ENCODE measurements at regions not wholly inside any gene's neighbourhood (a gene's known extent, or its start where the extent isn't known, plus 50 kb on each side); places are given as distances from the start of the nearest gene placed in this dataset.

- Mint-ChIP-seq H3K9me3 (peaks cover 0 to 5% (median 0%) of the 10 kb centered on the region in 7 donors), H3K4me1 (no peaks in the 10 kb centered on the region), H3K27ac (peak overlapping the region in 1 of 6 donors; percentile 49), H3K4me3 (no peak overlapping the region), H3K27me3 (peaks cover 9 to 13% (median 11%) of the 10 kb centered on the region in 3 donors), H3K36me3 (peaks cover 0 to 4% of the 10 kb centered on the region in 2 donors)
- ATAC-seq (ENCODE audit: low read depth in 2 of 2) (no peak), DNase-seq (no peak)
These were observed 133.9 kb upstream of the PTCH1 start for GRCh38 chr9:95650720-95651119.

- H3K4me1 Mint-ChIP-seq: no peaks in the 10 kb centered on the region
- ATAC-seq (ENCODE audit: low read depth in 2 of 2) (no peak), DNase-seq (no peak)
- no peak overlapping the region for H3K27ac Mint-ChIP-seq
- no peak overlapping the region for H3K4me3 Mint-ChIP-seq
- peaks cover 7 to 11% (median 9%) of the 10 kb centered on the region in 3 donors for H3K27me3 Mint-ChIP-seq
- H3K36me3 Mint-ChIP-seq: peaks cover 0 to 4% of the 10 kb centered on the region in 2 donors
- peaks cover 0 to 9% (median 2%) of the 10 kb centered on the region in 7 donors for H3K9me3 Mint-ChIP-seq
These were observed 133.0 kb upstream of the PTCH1 start for GRCh38 chr9:95649801-95650213.

GRCh38 chr9:95648225-95648624, 131.5 kb upstream of the PTCH1 start:
- DNase-seq (no peak), ATAC-seq (ENCODE audit: low read depth in 2 of 2) (no peak)
- Mint-ChIP-seq H3K27ac (no peak overlapping the region), H3K36me3 (peaks cover 0 to 4% of the 10 kb centered on the region in 2 donors), H3K27me3 (peaks cover 6 to 15% (median 7%) of the 10 kb centered on the region in 3 donors), H3K9me3 (peaks cover 0 to 9% (median 2%) of the 10 kb centered on the region in 7 donors), H3K4me1 (no peaks in the 10 kb centered on the region), H3K4me3 (no peak overlapping the region)

GRCh38 chr9:95645992-95646391, 129.2 kb upstream of the PTCH1 start:
- no peak for DNase-seq

GRCh38 chr9:95645579-95645978, 128.8 kb upstream of the PTCH1 start:
- no peak for DNase-seq
- no peaks in the 10 kb centered on the region for H3K36me3 Mint-ChIP-seq
- H3K4me1 Mint-ChIP-seq: no peaks in the 10 kb centered on the region
- H3K27ac Mint-ChIP-seq: no peak overlapping the region
- no peak overlapping the region for H3K4me3 Mint-ChIP-seq
- ATAC-seq (ENCODE audit: low read depth in 2 of 2): no peak
- H3K9me3 Mint-ChIP-seq: peaks cover 0 to 9% (median 3%) of the 10 kb centered on the region in 7 donors
- peaks cover 6 to 23% (median 7%) of the 10 kb centered on the region in 3 donors for H3K27me3 Mint-ChIP-seq

More at GRCh38 chr9:95645992-95646391, 129.2 kb upstream of the PTCH1 start:
- no peak for ATAC-seq (ENCODE audit: low read depth in 2 of 2)
- Mint-ChIP-seq H3K27ac (no peak overlapping the region), H3K27me3 (peaks cover 5 to 20% (median 7%) of the 10 kb centered on the region in 3 donors), H3K4me1 (no peaks in the 10 kb centered on the region), H3K9me3 (peaks cover 0 to 9% (median 3%) of the 10 kb centered on the region in 7 donors), H3K4me3 (no peak overlapping the region), H3K36me3 (no peaks in the 10 kb centered on the region)

- DNase-seq (no peak), ATAC-seq (ENCODE audit: low read depth in 2 of 2) (no peak)
- Mint-ChIP-seq H3K36me3 (no peaks in the 10 kb centered on the region), H3K27ac (no peak overlapping the region), H3K4me1 (no peaks in the 10 kb centered on the region), H3K27me3 (peaks cover 10 to 34% (median 13%) of the 10 kb centered on the region in 3 donors), H3K9me3 (peaks cover 0 to 10% (median 5%) of the 10 kb centered on the region in 7 donors), H3K4me3 (no peak overlapping the region)
These were observed 127.6 kb upstream of the PTCH1 start for GRCh38 chr9:95644377-95644776.

GRCh38 chr9:95643619-95644018, 126.8 kb upstream of the PTCH1 start:
- Mint-ChIP-seq H3K27ac (no peak overlapping the region), H3K36me3 (peaks cover 0 to under 1% of the 10 kb centered on the region in 2 donors), H3K9me3 (peaks cover 0 to 17% (median 5%) of the 10 kb centered on the region in 7 donors), H3K27me3 (peaks cover 6 to 32% (median 15%) of the 10 kb centered on the region in 3 donors), H3K4me3 (no peak overlapping the region), H3K4me1 (no peaks in the 10 kb centered on the region)
- no peak for DNase-seq
- no peak for ATAC-seq (ENCODE audit: low read depth in 2 of 2)

- no peak overlapping the region for H3K4me3 Mint-ChIP-seq
- peaks cover 5 to 28% (median 13%) of the 10 kb centered on the region in 7 donors for H3K9me3 Mint-ChIP-seq
- peaks cover 0 to 7% of the 10 kb centered on the region in 2 donors for H3K36me3 Mint-ChIP-seq
These were observed 125.4 kb upstream of the PTCH1 start for GRCh38 chr9:95642189-95642588.

GRCh38 chr9:95641586-95641985, 124.8 kb upstream of the PTCH1 start:
- H3K9me3 Mint-ChIP-seq: peaks cover 5 to 28% (median 13%) of the 10 kb centered on the region in 7 donors
- H3K4me3 Mint-ChIP-seq: no peak overlapping the region
- no peak overlapping the region for H3K27ac Mint-ChIP-seq
- H3K36me3 Mint-ChIP-seq: peaks cover 0 to 7% of the 10 kb centered on the region in 2 donors
- ATAC-seq (ENCODE audit: low read depth in 2 of 2): no peak
- DNase-seq: no peak
- no peaks in the 10 kb centered on the region for H3K4me1 Mint-ChIP-seq
- H3K27me3 Mint-ChIP-seq: peaks cover 18 to 44% (median 25%) of the 10 kb centered on the region in 3 donors

More at GRCh38 chr9:95642189-95642588, 125.4 kb upstream of the PTCH1 start:
- DNase-seq: no peak
- Mint-ChIP-seq H3K27me3 (peaks cover 14 to 42% (median 25%) of the 10 kb centered on the region in 3 donors), H3K4me1 (no peaks in the 10 kb centered on the region), H3K27ac (no peak overlapping the region)
- no peak for ATAC-seq (ENCODE audit: low read depth in 2 of 2)

GRCh38 chr9:95640336-95640735, 123.6 kb upstream of the PTCH1 start:
- ATAC-seq (ENCODE audit: low read depth in 2 of 2) (no peak), DNase-seq (no peak)
- Mint-ChIP-seq H3K4me1 (no peaks in the 10 kb centered on the region), H3K36me3 (peaks cover 0 to 7% of the 10 kb centered on the region in 2 donors), H3K27ac (no peak overlapping the region), H3K4me3 (no peak overlapping the region), H3K27me3 (peaks cover 19 to 44% (median 26%) of the 10 kb centered on the region in 3 donors), H3K9me3 (peaks cover 5 to 25% (median 13%) of the 10 kb centered on the region in 7 donors)

GRCh38 chr9:95635986-95636671, 119.4 kb upstream of the PTCH1 start:
- Mint-ChIP-seq H3K9me3 (peaks cover 5 to 28% (median 13%) of the 10 kb centered on the region in 7 donors), H3K27me3 (peaks cover 38 to 53% (median 46%) of the 10 kb centered on the region in 3 donors), H3K36me3 (peaks cover 0 to 7% of the 10 kb centered on the region in 2 donors), H3K4me1 (no peaks in the 10 kb centered on the region), H3K4me3 (no peak overlapping the region), H3K27ac (no peak overlapping the region)
- DNase-seq (no peak), ATAC-seq (ENCODE audit: low read depth in 2 of 2) (no peak)

GRCh38 chr9:95634536-95634935, 117.8 kb upstream of the PTCH1 start:
- peaks cover 0 to 19% (median 11%) of the 10 kb centered on the region in 7 donors for H3K9me3 Mint-ChIP-seq
- DNase-seq: no peak
- no peak overlapping the region for H3K4me3 Mint-ChIP-seq
- peaks cover 0 to 7% of the 10 kb centered on the region in 2 donors for H3K36me3 Mint-ChIP-seq
- H3K27ac Mint-ChIP-seq: no peak overlapping the region
- peaks cover 33 to 41% (median 40%) of the 10 kb centered on the region in 3 donors for H3K27me3 Mint-ChIP-seq
- ATAC-seq (ENCODE audit: low read depth in 2 of 2): no peak
- no peaks in the 10 kb centered on the region for H3K4me1 Mint-ChIP-seq

- H3K9me3 Mint-ChIP-seq: peaks cover 0 to 15% (median 11%) of the 10 kb centered on the region in 7 donors
- H3K36me3 Mint-ChIP-seq: peaks cover 0 to 7% of the 10 kb centered on the region in 2 donors
- no peak for ATAC-seq (ENCODE audit: low read depth in 2 of 2)
- DNase-seq: no peak
- H3K27me3 Mint-ChIP-seq: peaks cover 31 to 41% (median 40%) of the 10 kb centered on the region in 3 donors
- H3K4me3 Mint-ChIP-seq: no peak overlapping the region
- H3K27ac Mint-ChIP-seq: no peak overlapping the region
- H3K4me1 Mint-ChIP-seq: no peaks in the 10 kb centered on the region
These were observed 117.3 kb upstream of the PTCH1 start for GRCh38 chr9:95634114-95634513.

- ATAC-seq (ENCODE audit: low read depth in 2 of 2): no peak
- DNase-seq: no peak
- peaks cover 0 to 3% (median 0%) of the 10 kb centered on the region in 3 donors for H3K4me1 Mint-ChIP-seq
These were observed 112.8 kb upstream of the PTCH1 start for GRCh38 chr9:95629585-95629984.

More at GRCh38 chr9:95629585-95629984, 112.8 kb upstream of the PTCH1 start:
- no peaks in the 10 kb centered on the region for H3K36me3 Mint-ChIP-seq
- no peak overlapping the region for H3K27ac Mint-ChIP-seq
- H3K4me3 Mint-ChIP-seq: no peak overlapping the region
- peaks cover 27 to 34% (median 33%) of the 10 kb centered on the region in 3 donors for H3K27me3 Mint-ChIP-seq
- peaks cover 0 to 13% (median 2%) of the 10 kb centered on the region in 7 donors for H3K9me3 Mint-ChIP-seq
